ENCODE measurements at regions not wholly inside any gene's neighbourhood (a gene's known extent, or its start where the extent isn't known, plus 50 kb on each side); places are given as distances from the start of the nearest gene placed in this dataset.

- DNase-seq = no peak
These were observed 312.5 kb downstream of the PSAT1 start for GRCh38 chr9:78609450-78609849.

- no peak for DNase-seq
These were observed 315.2 kb downstream of the PSAT1 start for GRCh38 chr9:78612091-78612490.

- no peak for DNase-seq
These were observed 316.1 kb downstream of the PSAT1 start for GRCh38 chr9:78613006-78613405.

GRCh38 chr9:78614892-78615291 is 318.0 kb downstream of the PSAT1 start:
- DNase-seq = no peak

- DNase-seq = no peak
These were observed 318.4 kb downstream of the PSAT1 start for GRCh38 chr9:78615372-78615771.

- DNase-seq = no peak
These were observed 321.8 kb downstream of the PSAT1 start for GRCh38 chr9:78618735-78619134.

GRCh38 chr9:78620303-78620702 is 323.4 kb downstream of the PSAT1 start:
- DNase-seq = no peak

- no peak for DNase-seq
These were observed 323.8 kb downstream of the PSAT1 start for GRCh38 chr9:78620764-78621163.

- DNase-seq = no peak
These were observed 325.2 kb downstream of the PSAT1 start for GRCh38 chr9:78622126-78622525.

GRCh38 chr9:78626971-78627370 is 330.0 kb downstream of the PSAT1 start:
- no peak for DNase-seq

GRCh38 chr9:78630966-78631365 is 334.0 kb downstream of the PSAT1 start:
- DNase-seq = no peak

GRCh38 chr9:78640728-78641127 is 343.8 kb downstream of the PSAT1 start:
- no peak for DNase-seq

- no peak for DNase-seq
These were observed 347.4 kb downstream of the PSAT1 start for GRCh38 chr9:78644359-78644758.

- DNase-seq = no peak
These were observed 357.4 kb downstream of the PSAT1 start for GRCh38 chr9:78654324-78654723.

- DNase-seq = no peak
These were observed 366.4 kb downstream of the PSAT1 start for GRCh38 chr9:78663369-78663768.

- no peak for DNase-seq
These were observed 367.4 kb downstream of the PSAT1 start for GRCh38 chr9:78664370-78664769.

- no peak for DNase-seq
These were observed 370.0 kb downstream of the PSAT1 start for GRCh38 chr9:78666818-78667414.

GRCh38 chr9:78668148-78668832 is 371.4 kb downstream of the PSAT1 start:
- DNase-seq = no peak

GRCh38 chr9:78669591-78669990 is 372.7 kb downstream of the PSAT1 start:
- no peak for DNase-seq

- DNase-seq = no peak
These were observed 374.9 kb downstream of the PSAT1 start for GRCh38 chr9:78671785-78672184.

- no peak for DNase-seq
These were observed 377.9 kb downstream of the PSAT1 start for GRCh38 chr9:78674874-78675273.

- no peak for DNase-seq
These were observed 379.1 kb downstream of the PSAT1 start for GRCh38 chr9:78676009-78676408.

- no peak for DNase-seq
These were observed 379.7 kb downstream of the PSAT1 start for GRCh38 chr9:78676623-78677022.

GRCh38 chr9:78677326-78677725 is 380.4 kb downstream of the PSAT1 start:
- DNase-seq = no peak

- no peak for DNase-seq
These were observed 382.0 kb downstream of the PSAT1 start for GRCh38 chr9:78678877-78679276.
